ENCODE measurements at regions not wholly inside any gene's neighbourhood (a gene's known extent, or its start where the extent isn't known, plus 50 kb on each side); places are given as distances from the start of the nearest gene placed in this dataset.

- no peak for TF ChIP-seq SUZ12 (IDR thresholded peaks at IDR 0.05; ENCODE audit: extremely low read depth, insufficient read depth, insufficient read length)
- TF ChIP-seq YY1 (IDR thresholded peaks at IDR 0.05; ENCODE audit: insufficient read depth, insufficient read length), result no peak
Observed at GRCh38 chr13:97630725-97631124, 196.8 kb downstream of the RAP2A start.

Measured in NT2/D1 (cell line).